ENCODE measurements at regions not wholly inside any gene's neighbourhood (a gene's known extent, or its start where the extent isn't known, plus 50 kb on each side); places are given as distances from the start of the nearest gene placed in this dataset.

DNA sequence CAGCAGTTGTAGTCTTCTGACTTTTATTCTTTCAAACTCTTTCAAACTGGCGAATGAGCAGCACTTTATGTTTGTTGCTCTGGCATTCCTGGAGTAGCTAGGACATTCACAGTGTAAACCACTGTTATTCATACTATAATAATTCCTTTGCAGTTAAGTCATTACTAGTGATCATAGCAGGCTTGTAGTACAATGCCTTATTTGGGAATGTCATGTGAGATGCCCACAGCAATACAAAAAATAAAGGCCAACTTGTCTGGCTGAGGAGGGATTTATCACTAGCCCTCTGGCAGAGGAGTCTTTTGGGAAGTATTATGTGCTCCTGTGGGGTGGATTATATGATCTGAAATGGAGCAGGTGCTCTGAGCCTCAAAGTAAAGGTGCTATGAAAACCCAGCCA lies 197.2 kb downstream of the VGLL3 start:
- TF ChIP-seq CTCF (conservative IDR thresholded peaks at IDR 0.05; ENCODE audit: low read depth, low read length) (no peak), EZH2phosphoT487 (IDR thresholded peaks at IDR 0.05; ENCODE audit: borderline replicate concordance, low read length) (no peak)
